ENCODE measurements at regions not wholly inside any gene's neighbourhood (a gene's known extent, or its start where the extent isn't known, plus 50 kb on each side); places are given as distances from the start of the nearest gene placed in this dataset.

- 82 to 90% methylated on average over 4 of the region's 4 CpGs for WGBS, 2 donors
- H3K4me1 ChIP-seq (ENCODE audit: control insufficient read depth in 2 of 2, insufficient read depth in 2 of 2, low read length in 1 of 2), result no peaks in the 10 kb centered on the region
- no peak overlapping the region for H3K4me3 ChIP-seq (ENCODE audit: low read depth in 1 of 2, low read length in 2 of 2)
- no peaks in the 10 kb centered on the region for H3K27me3 ChIP-seq (ENCODE audit: control insufficient read depth in 1 of 2, insufficient read depth in 2 of 2, low read length in 2 of 2)
- H3K36me3 ChIP-seq (ENCODE audit: control insufficient read depth in 2 of 2, insufficient read depth in 2 of 2, low read length in 1 of 2), result no peaks in the 10 kb centered on the region
- no peaks in the 10 kb centered on the region for H3K9me3 ChIP-seq (ENCODE audit: control insufficient read depth in 2 of 2, insufficient read depth in 1 of 2, low read depth in 1 of 2, low read length in 1 of 2)
- no peak overlapping the region for H3K27ac ChIP-seq (ENCODE audit: low read depth in 2 of 2, low read length in 1 of 2)
Measured at GRCh38 chr11:29005401-29005980, 897.3 kb downstream of the METTL15 start.

DNA sequence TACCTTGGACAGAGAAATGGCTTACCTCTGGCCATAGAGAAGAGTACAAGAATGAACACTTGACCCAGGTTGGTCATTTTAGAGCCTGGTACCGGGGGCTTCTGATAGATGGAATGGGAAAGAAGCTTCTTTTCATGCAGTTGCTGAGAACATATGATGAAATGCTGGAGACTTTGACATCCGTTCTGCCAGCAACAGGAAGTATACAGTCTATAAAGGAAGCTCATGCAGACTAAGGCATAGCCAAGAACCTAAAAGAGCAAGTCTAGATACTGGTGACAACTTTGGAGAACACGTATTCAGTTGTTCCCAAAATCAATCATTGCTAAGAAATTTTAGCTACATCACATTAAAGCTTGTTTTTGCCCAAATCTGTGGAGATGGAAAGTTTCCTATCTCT lies 894.6 kb downstream of the METTL15 start:
- H3K36me3 ChIP-seq (ENCODE audit: control insufficient read depth in 2 of 2, insufficient read depth in 2 of 2, low read length in 1 of 2), result no peaks in the 10 kb centered on the region
- H3K4me3 ChIP-seq (ENCODE audit: low read depth in 1 of 2, low read length in 2 of 2), result no peak overlapping the region
- no peaks in the 10 kb centered on the region for H3K4me1 ChIP-seq (ENCODE audit: control insufficient read depth in 2 of 2, insufficient read depth in 2 of 2, low read length in 1 of 2)
- H3K27ac ChIP-seq (ENCODE audit: low read depth in 2 of 2, low read length in 1 of 2), result no peak overlapping the region
- no peaks in the 10 kb centered on the region for H3K9me3 ChIP-seq (ENCODE audit: control insufficient read depth in 2 of 2, insufficient read depth in 1 of 2, low read depth in 1 of 2, low read length in 1 of 2)
- 54 to 57% methylated on average over 3 of the region's 3 CpGs for WGBS, 2 donors
- H3K27me3 ChIP-seq (ENCODE audit: control insufficient read depth in 1 of 2, insufficient read depth in 2 of 2, low read length in 2 of 2), result no peaks in the 10 kb centered on the region

GRCh38 chr11:28999620-29000019 lies 891.4 kb downstream of the METTL15 start:
- no peak overlapping the region for H3K27ac ChIP-seq (ENCODE audit: low read depth in 2 of 2, low read length in 1 of 2)
- H3K27me3 ChIP-seq (ENCODE audit: control insufficient read depth in 1 of 2, insufficient read depth in 2 of 2, low read length in 2 of 2), result no peaks in the 10 kb centered on the region
- no peaks in the 10 kb centered on the region for H3K4me1 ChIP-seq (ENCODE audit: control insufficient read depth in 2 of 2, insufficient read depth in 2 of 2, low read length in 1 of 2)
- no peaks in the 10 kb centered on the region for H3K9me3 ChIP-seq (ENCODE audit: control insufficient read depth in 2 of 2, insufficient read depth in 1 of 2, low read depth in 1 of 2, low read length in 1 of 2)
- WGBS, 2 donors, result 86 to 87% methylated on average over 1 of the region's 1 CpG
- H3K36me3 ChIP-seq (ENCODE audit: control insufficient read depth in 2 of 2, insufficient read depth in 2 of 2, low read length in 1 of 2), result no peaks in the 10 kb centered on the region
- no peak overlapping the region for H3K4me3 ChIP-seq (ENCODE audit: low read depth in 1 of 2, low read length in 2 of 2)

DNA sequence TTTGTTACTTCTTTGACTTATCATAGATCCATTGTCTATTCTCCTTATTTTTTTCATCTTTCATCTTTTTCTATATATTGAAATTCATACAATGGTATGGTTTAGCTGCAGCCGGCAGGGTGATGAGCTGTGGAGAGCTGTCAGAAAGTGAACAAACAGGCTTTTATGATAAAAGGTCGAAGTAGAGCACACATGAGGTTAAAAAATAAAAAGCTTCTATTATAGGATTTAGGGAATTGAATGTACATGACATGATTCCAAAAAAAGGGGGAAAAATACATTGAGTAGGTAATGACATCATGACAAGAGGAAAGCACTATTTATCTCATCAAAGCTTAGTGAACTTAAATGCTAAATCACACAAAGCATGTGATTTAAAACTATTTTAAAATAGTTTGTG lies 884.8 kb downstream of the METTL15 start:
- no peaks in the 10 kb centered on the region for H3K36me3 ChIP-seq (ENCODE audit: control insufficient read depth in 2 of 2, insufficient read depth in 2 of 2, low read length in 1 of 2)
- 41 to 45% methylated on average over 2 of the region's 2 CpGs for WGBS, 2 donors
- H3K27ac ChIP-seq (ENCODE audit: low read depth in 2 of 2, low read length in 1 of 2), result no peak overlapping the region
- H3K4me1 ChIP-seq (ENCODE audit: control insufficient read depth in 2 of 2, insufficient read depth in 2 of 2, low read length in 1 of 2), result no peaks in the 10 kb centered on the region
- no peaks in the 10 kb centered on the region for H3K27me3 ChIP-seq (ENCODE audit: control insufficient read depth in 1 of 2, insufficient read depth in 2 of 2, low read length in 2 of 2)
- no peaks in the 10 kb centered on the region for H3K9me3 ChIP-seq (ENCODE audit: control insufficient read depth in 2 of 2, insufficient read depth in 1 of 2, low read depth in 1 of 2, low read length in 1 of 2)
- H3K4me3 ChIP-seq (ENCODE audit: low read depth in 1 of 2, low read length in 2 of 2), result no peak overlapping the region

GRCh38 chr11:28984231-28984630 lies 876.0 kb downstream of the METTL15 start:
- no peaks in the 10 kb centered on the region for H3K27me3 ChIP-seq (ENCODE audit: control insufficient read depth in 1 of 2, insufficient read depth in 2 of 2, low read length in 2 of 2)
- no peaks in the 10 kb centered on the region for H3K4me1 ChIP-seq (ENCODE audit: control insufficient read depth in 2 of 2, insufficient read depth in 2 of 2, low read length in 1 of 2)
- no peak overlapping the region for H3K4me3 ChIP-seq (ENCODE audit: low read depth in 1 of 2, low read length in 2 of 2)
- H3K36me3 ChIP-seq (ENCODE audit: control insufficient read depth in 2 of 2, insufficient read depth in 2 of 2, low read length in 1 of 2), result no peaks in the 10 kb centered on the region
- no peaks in the 10 kb centered on the region for H3K9me3 ChIP-seq (ENCODE audit: control insufficient read depth in 2 of 2, insufficient read depth in 1 of 2, low read depth in 1 of 2, low read length in 1 of 2)
- 90 to 93% methylated on average over 4 of the region's 4 CpGs for WGBS, 2 donors
- H3K27ac ChIP-seq (ENCODE audit: low read depth in 2 of 2, low read length in 1 of 2), result no peak overlapping the region

GRCh38 chr11:28983780-28984179 lies 875.6 kb downstream of the METTL15 start:
- WGBS, 2 donors, result 69 to 77% methylated on average over 3 of the region's 3 CpGs
- Histone ChIP-seq H3K9me3 (ENCODE audit: control insufficient read depth in 2 of 2, insufficient read depth in 1 of 2, low read depth in 1 of 2, low read length in 1 of 2) (no peaks in the 10 kb centered on the region), H3K27me3 (ENCODE audit: control insufficient read depth in 1 of 2, insufficient read depth in 2 of 2, low read length in 2 of 2) (no peaks in the 10 kb centered on the region), H3K4me1 (ENCODE audit: control insufficient read depth in 2 of 2, insufficient read depth in 2 of 2, low read length in 1 of 2) (no peaks in the 10 kb centered on the region), H3K36me3 (ENCODE audit: control insufficient read depth in 2 of 2, insufficient read depth in 2 of 2, low read length in 1 of 2) (no peaks in the 10 kb centered on the region), H3K27ac (ENCODE audit: low read depth in 2 of 2, low read length in 1 of 2) (no peak overlapping the region), H3K4me3 (ENCODE audit: low read depth in 1 of 2, low read length in 2 of 2) (no peak overlapping the region)

DNA sequence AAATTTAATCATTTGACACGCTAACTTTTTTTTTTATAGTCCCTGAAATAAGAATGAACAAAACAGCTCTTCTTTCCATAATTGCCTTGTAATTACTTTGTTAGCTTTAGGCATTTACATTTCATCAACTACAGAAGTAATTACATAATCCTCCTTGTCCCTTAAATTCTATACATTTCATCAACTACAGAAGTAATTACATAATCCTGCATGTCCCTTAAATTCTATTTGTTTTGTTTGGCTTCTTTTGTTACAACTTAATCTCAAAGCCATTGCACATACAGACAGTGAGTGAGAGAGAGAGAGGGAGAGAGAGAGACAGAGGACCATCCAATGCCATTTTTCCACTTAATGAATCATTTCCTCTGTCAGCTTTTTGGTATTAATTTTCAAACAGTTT lies 873.2 kb downstream of the METTL15 start:
- H3K36me3 ChIP-seq (ENCODE audit: control insufficient read depth in 2 of 2, insufficient read depth in 2 of 2, low read length in 1 of 2), result no peaks in the 10 kb centered on the region
- no peaks in the 10 kb centered on the region for H3K9me3 ChIP-seq (ENCODE audit: control insufficient read depth in 2 of 2, insufficient read depth in 1 of 2, low read depth in 1 of 2, low read length in 1 of 2)
- H3K4me3 ChIP-seq (ENCODE audit: low read depth in 1 of 2, low read length in 2 of 2), result no peak overlapping the region
- H3K4me1 ChIP-seq (ENCODE audit: control insufficient read depth in 2 of 2, insufficient read depth in 2 of 2, low read length in 1 of 2), result no peaks in the 10 kb centered on the region
- no peak overlapping the region for H3K27ac ChIP-seq (ENCODE audit: low read depth in 2 of 2, low read length in 1 of 2)
- WGBS, 2 donors, result 23 to 44% methylated on average over 1 of the region's 1 CpG
- H3K27me3 ChIP-seq (ENCODE audit: control insufficient read depth in 1 of 2, insufficient read depth in 2 of 2, low read length in 2 of 2), result no peaks in the 10 kb centered on the region

- no peak overlapping the region for H3K27ac ChIP-seq (ENCODE audit: low read depth in 2 of 2, low read length in 1 of 2)
- no peaks in the 10 kb centered on the region for H3K4me1 ChIP-seq (ENCODE audit: control insufficient read depth in 2 of 2, insufficient read depth in 2 of 2, low read length in 1 of 2)
- H3K4me3 ChIP-seq (ENCODE audit: low read depth in 1 of 2, low read length in 2 of 2), result no peak overlapping the region
- WGBS, 2 donors, result 69 to 81% methylated on average over 4 of the region's 4 CpGs
- no peaks in the 10 kb centered on the region for H3K9me3 ChIP-seq (ENCODE audit: control insufficient read depth in 2 of 2, insufficient read depth in 1 of 2, low read depth in 1 of 2, low read length in 1 of 2)
- no peaks in the 10 kb centered on the region for H3K27me3 ChIP-seq (ENCODE audit: control insufficient read depth in 1 of 2, insufficient read depth in 2 of 2, low read length in 2 of 2)
- no peaks in the 10 kb centered on the region for H3K36me3 ChIP-seq (ENCODE audit: control insufficient read depth in 2 of 2, insufficient read depth in 2 of 2, low read length in 1 of 2)
Measured at GRCh38 chr11:28976801-28977145, 868.6 kb downstream of the METTL15 start.

DNA sequence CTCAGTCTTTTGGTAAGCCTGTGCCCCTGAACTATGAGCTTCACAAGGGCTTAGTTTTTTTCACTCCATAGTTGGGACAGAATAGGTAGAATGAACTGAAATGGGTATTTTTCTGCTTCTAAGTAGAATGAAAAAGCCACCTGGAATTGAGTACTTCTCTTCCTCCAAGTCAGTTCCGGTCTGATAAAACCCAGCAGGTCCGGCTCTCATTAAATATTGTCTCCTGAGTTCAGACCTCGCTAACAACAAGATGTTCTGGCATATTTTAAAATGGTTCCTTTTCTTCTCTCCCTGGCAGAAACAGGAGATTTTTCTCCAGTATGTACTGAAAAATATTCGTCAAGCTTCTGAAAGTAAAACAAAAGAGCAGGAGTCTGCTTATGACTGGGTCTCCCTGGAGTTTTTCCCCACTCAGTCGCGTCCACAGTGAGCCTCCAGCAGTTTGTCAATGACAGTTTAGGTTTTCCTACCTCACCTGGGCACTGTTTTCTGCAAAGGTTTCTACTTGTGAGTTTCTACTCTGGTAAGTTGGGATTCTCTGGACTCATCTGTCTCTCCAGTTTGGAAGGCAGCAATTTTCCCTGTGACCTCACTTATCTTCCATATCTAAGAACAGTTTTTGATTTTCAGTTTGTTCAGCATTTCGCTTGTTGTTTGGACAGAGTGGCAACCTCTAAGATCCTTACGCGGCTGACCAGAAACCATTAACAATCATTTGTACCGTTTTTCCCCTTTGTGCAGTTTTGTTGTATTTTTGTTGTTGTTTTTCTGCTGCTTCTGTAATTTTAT lies 868.0 kb downstream of the METTL15 start:
- no peaks in the 10 kb centered on the region for H3K36me3 ChIP-seq (ENCODE audit: control insufficient read depth in 2 of 2, insufficient read depth in 2 of 2, low read length in 1 of 2)
- no peak overlapping the region for H3K27ac ChIP-seq (ENCODE audit: low read depth in 2 of 2, low read length in 1 of 2)
- no peak overlapping the region for H3K4me3 ChIP-seq (ENCODE audit: low read depth in 1 of 2, low read length in 2 of 2)
- H3K4me1 ChIP-seq (ENCODE audit: control insufficient read depth in 2 of 2, insufficient read depth in 2 of 2, low read length in 1 of 2), result no peaks in the 10 kb centered on the region
- no peaks in the 10 kb centered on the region for H3K27me3 ChIP-seq (ENCODE audit: control insufficient read depth in 1 of 2, insufficient read depth in 2 of 2, low read length in 2 of 2)
- no peaks in the 10 kb centered on the region for H3K9me3 ChIP-seq (ENCODE audit: control insufficient read depth in 2 of 2, insufficient read depth in 1 of 2, low read depth in 1 of 2, low read length in 1 of 2)
- 66 to 84% methylated on average over 10 of the region's 10 CpGs for WGBS, 2 donors

DNA sequence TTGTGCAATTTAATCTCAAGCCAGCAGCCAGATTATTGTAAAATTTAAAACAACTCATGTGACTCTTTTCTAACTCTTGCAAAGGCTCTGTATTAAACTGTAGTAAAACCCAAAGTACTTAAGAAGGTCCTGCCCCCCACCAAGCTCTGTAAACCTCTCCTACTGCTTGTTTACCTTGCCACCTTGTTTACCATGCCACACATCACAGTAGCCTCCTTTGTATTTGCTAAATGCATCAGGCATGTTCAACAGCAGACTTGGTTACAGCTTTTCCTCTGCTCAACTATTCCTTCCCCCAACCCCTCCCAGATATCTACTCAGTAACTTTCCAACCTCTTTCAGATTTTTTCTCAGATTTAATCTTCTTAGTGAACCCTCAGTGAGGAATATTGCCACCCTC lies 861.6 kb downstream of the METTL15 start:
- Histone ChIP-seq H3K36me3 (ENCODE audit: control insufficient read depth in 2 of 2, insufficient read depth in 2 of 2, low read length in 1 of 2) (no peaks in the 10 kb centered on the region), H3K4me1 (ENCODE audit: control insufficient read depth in 2 of 2, insufficient read depth in 2 of 2, low read length in 1 of 2) (no peaks in the 10 kb centered on the region), H3K27ac (ENCODE audit: low read depth in 2 of 2, low read length in 1 of 2) (no peak overlapping the region), H3K4me3 (ENCODE audit: low read depth in 1 of 2, low read length in 2 of 2) (no peak overlapping the region), H3K27me3 (ENCODE audit: control insufficient read depth in 1 of 2, insufficient read depth in 2 of 2, low read length in 2 of 2) (no peaks in the 10 kb centered on the region), H3K9me3 (ENCODE audit: control insufficient read depth in 2 of 2, insufficient read depth in 1 of 2, low read depth in 1 of 2, low read length in 1 of 2) (no peaks in the 10 kb centered on the region)

All from esophagus (tissue), 2 donors.